Gastroesophageal sphincter (tissue), 4 donors: ENCODE measurements at regions not wholly inside any gene's neighbourhood (a gene's known extent, or its start where the extent isn't known, plus 50 kb on each side); places are given as distances from the start of the nearest gene placed in this dataset.

Experiments used
- ATAC-seq: fragments of 150-250 bp; one replicate; pipeline ENCODE4 v1.9.1; 2016; ENCODE audit warnings: mild to moderate bottlenecking, moderate library complexity
- H3K27ac ChIP-seq, 4 donors: fragments of 200-600 bp; sonication (generic) in 3 of 4; 1 replicate in 3 of 4; 2 replicates in 1 of 4; pipeline ENCODE4 v1.5.1; 2016 to 2019
- H3K27me3 ChIP-seq: fragments of 200-600 bp; sonication (generic); one replicate; pipeline ENCODE4 v1.5.1; 2019
- H3K36me3 ChIP-seq, 2 donors: fragments of 200-600 bp; sonication (generic); one replicate each; pipeline ENCODE4 v1.5.1; 2019; ENCODE audit warnings: control low read depth in 1 of 2
- H3K4me1 ChIP-seq, 3 donors: fragments of 200-600 bp; sonication (generic); 1 replicate in 2 of 3; 2 replicates in 1 of 3; pipeline ENCODE4 v1.5.1; 2016 to 2019; ENCODE audit warnings: control low read depth in 2 of 3
- H3K4me3 ChIP-seq, 2 donors: fragments of 200-600 bp; sonication (generic); one replicate each; pipeline ENCODE4 v1.5.1; 2019; ENCODE audit warnings: mild to moderate bottlenecking in 1 of 2, moderate library complexity in 1 of 2
- H3K9me3 ChIP-seq, 3 donors: fragments of 200-600 bp; sonication (generic); one replicate each; pipeline ENCODE4 v1.5.1; 2017 to 2019; ENCODE audit warnings: control low read depth in 2 of 3
- CTCF ChIP-seq, 4 experiments: fragments of 200-600 bp in 2 of 4; fragments of 450-650 bp in 2 of 4; sonication (generic) in 1 of 4; IDR thresholded peaks; one replicate each; pipeline ENCODE4 v1.5.1; 2017 to 2019; ENCODE audit warnings: antibody characterized with exemption in 4 of 4, mild to moderate bottlenecking in 2 of 4, moderate library complexity in 2 of 4
- EP300 ChIP-seq: sonication (generic); formaldehyde crosslinking; IDR thresholded peaks from one replicate; pipeline ENCODE4 v1.6.1; 2017; ENCODE audit warnings: antibody characterized with exemption, mild to moderate bottlenecking
- POLR2A ChIP-seq, 2 donors: fragments of 450-650 bp; IDR thresholded peaks; one replicate each; pipeline ENCODE4 v1.6.1; 2017; ENCODE audit warnings: antibody characterized with exemption in 2 of 2, mild to moderate bottlenecking in 2 of 2, moderate library complexity in 1 of 2
- POLR2AphosphoS5 ChIP-seq: sonication (generic); formaldehyde crosslinking; IDR thresholded peaks from one replicate; pipeline ENCODE4 v1.6.1; 2017; ENCODE audit warnings: antibody characterized with exemption
- WGBS, 2 donors: methylation state at CpG; one replicate each; pipeline ENCODE4 v1.1.5; 2018; ENCODE audit warnings: low coverage in 1 of 2; 5-methylcytosine and 5-hydroxymethylcytosine counted together

- 81 to 94% methylated on average over 2 of the region's 2 CpGs for WGBS, 2 donors
- no peak for ATAC-seq
Observed at GRCh38 chr6:80467408-80467807, 360.9 kb downstream of the BCKDHB start.

GRCh38 chr6:80466981-80467380, 360.5 kb downstream of the BCKDHB start:
- TF ChIP-seq CTCF (IDR thresholded peaks at IDR 0.05) (no peak), POLR2A (IDR thresholded peaks at IDR 0.05) (no peak), EP300 (no peak), POLR2AphosphoS5 (no peak)
- ATAC-seq = no peak
- Histone ChIP-seq H3K9me3 (no peaks in the 10 kb centered on the region), H3K36me3 (no peaks in the 10 kb centered on the region), H3K27ac (no peak overlapping the region), H3K27me3 (no peaks in the 10 kb centered on the region), H3K4me1 (no peaks in the 10 kb centered on the region), H3K4me3 (no peak overlapping the region)
- 95 to 100% methylated on average over 1 to 2 of the region's 2 CpGs for WGBS, 2 donors

More at GRCh38 chr6:80467408-80467807, 360.9 kb downstream of the BCKDHB start:
- H3K27ac ChIP-seq = no peak overlapping the region
- no peaks in the 10 kb centered on the region for H3K27me3 ChIP-seq
- no peak overlapping the region for H3K4me3 ChIP-seq
- no peaks in the 10 kb centered on the region for H3K4me1 ChIP-seq
- no peaks in the 10 kb centered on the region for H3K9me3 ChIP-seq
- TF ChIP-seq EP300 = no peak
- no peak for TF ChIP-seq POLR2A (IDR thresholded peaks at IDR 0.05)
- no peak for TF ChIP-seq POLR2AphosphoS5
- H3K36me3 ChIP-seq = no peaks in the 10 kb centered on the region

GRCh38 chr6:80465513-80465912, 359.0 kb downstream of the BCKDHB start:
- WGBS, 2 donors = 62 to 85% methylated on average over 2 of the region's 2 CpGs
- no peak overlapping the region for H3K27ac ChIP-seq
- TF ChIP-seq POLR2A (IDR thresholded peaks at IDR 0.05) = no peak
- no peak for TF ChIP-seq POLR2AphosphoS5
- TF ChIP-seq CTCF (IDR thresholded peaks at IDR 0.05) = no peak
- no peak for TF ChIP-seq EP300
- no peaks in the 10 kb centered on the region for H3K9me3 ChIP-seq
- no peaks in the 10 kb centered on the region for H3K4me1 ChIP-seq
- H3K36me3 ChIP-seq = no peaks in the 10 kb centered on the region
- H3K27me3 ChIP-seq = no peaks in the 10 kb centered on the region
- H3K4me3 ChIP-seq = no peak overlapping the region
- no peak for ATAC-seq

DNA sequence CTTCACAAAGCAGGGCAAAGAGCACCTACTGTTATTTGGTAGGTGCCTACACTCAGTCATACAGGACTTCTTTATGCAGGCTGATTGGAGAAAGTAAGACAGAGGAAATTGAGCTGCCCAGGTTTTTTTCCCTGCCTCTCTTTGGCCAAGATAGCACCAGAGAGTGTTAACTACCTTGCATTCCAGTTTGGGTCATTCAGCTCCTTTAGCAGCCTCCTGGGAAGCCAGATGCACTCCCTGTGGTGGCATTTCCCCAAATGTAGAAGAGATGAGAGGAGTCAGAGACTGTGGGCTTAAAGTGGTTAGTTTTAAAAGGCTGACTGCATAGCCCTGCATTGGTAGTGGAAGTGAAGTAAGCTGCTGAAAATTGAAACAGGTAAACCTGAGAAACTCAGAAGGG, 358.4 kb downstream of the BCKDHB start:
- no peak overlapping the region for H3K27ac ChIP-seq
- no peak for ATAC-seq

DNA sequence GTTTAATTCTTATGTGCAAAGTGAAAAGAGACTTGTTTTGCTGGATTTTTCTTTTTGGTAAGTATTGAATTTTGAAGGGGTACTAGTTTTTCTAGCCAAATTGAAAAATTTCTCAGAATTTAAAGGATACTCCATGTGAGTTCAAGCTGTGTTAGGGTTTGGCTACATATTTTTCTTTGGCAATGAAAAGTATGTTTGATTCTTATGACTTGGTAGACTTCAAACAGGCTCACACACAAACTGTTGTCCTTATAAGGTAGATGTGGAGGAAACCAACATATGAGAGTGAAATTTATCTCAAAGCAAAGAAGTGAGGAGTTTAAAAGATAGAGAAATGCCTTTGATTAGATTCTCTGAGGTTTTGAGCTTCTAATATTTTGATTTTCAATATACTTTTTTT, 356.7 kb downstream of the BCKDHB start:
- H3K36me3 ChIP-seq = no peaks in the 10 kb centered on the region
- ATAC-seq = no peak

More for the DNA sequence above, 358.4 kb downstream of the BCKDHB start:
- Histone ChIP-seq H3K4me1 (no peaks in the 10 kb centered on the region), H3K27me3 (no peaks in the 10 kb centered on the region), H3K9me3 (no peaks in the 10 kb centered on the region), H3K4me3 (no peak overlapping the region), H3K36me3 (no peaks in the 10 kb centered on the region)
- no peak for TF ChIP-seq EP300
- TF ChIP-seq CTCF (IDR thresholded peaks at IDR 0.05) = no peak
- no peak for TF ChIP-seq POLR2A (IDR thresholded peaks at IDR 0.05)
- TF ChIP-seq POLR2AphosphoS5 = no peak

More for the DNA sequence above, 356.7 kb downstream of the BCKDHB start:
- Histone ChIP-seq H3K4me3 (no peak overlapping the region), H3K27ac (no peak overlapping the region), H3K27me3 (no peaks in the 10 kb centered on the region), H3K9me3 (no peaks in the 10 kb centered on the region), H3K4me1 (peaks cover 0 to 3% (median 0%) of the 10 kb centered on the region in 3 donors)
- TF ChIP-seq POLR2AphosphoS5 (no peak), EP300 (no peak), POLR2A (IDR thresholded peaks at IDR 0.05) (no peak), CTCF (IDR thresholded peaks at IDR 0.05) (no peak)
